ENCODE measurements at regions not wholly inside any gene's neighbourhood (a gene's known extent, or its start where the extent isn't known, plus 50 kb on each side); places are given as distances from the start of the nearest gene placed in this dataset.
A peak's percentile ranks its signal among the peaks of the same experiment; 100 is the strongest.
"Not testable (repeated sequence)": the region's sequence is repeated elsewhere in the genome, so short reads cannot be mapped to it uniquely, and the experiment has no call there.

GRCh38 chr4:115194612-115195011 lies 81.2 kb upstream of the NDST4 start:
- H3K27me3 Mint-ChIP-seq, H3K4me1 Mint-ChIP-seq, H3K27ac Mint-ChIP-seq, H3K36me3 Mint-ChIP-seq, H3K4me3 Mint-ChIP-seq, POLR2A ChIA-PET, DNase-seq, ATAC-seq: not testable (repeated sequence)
- H3K9me3 Mint-ChIP-seq, result peaks cover 0 to 23% (median 4%) of the 10 kb centered on the region in 9 donors

GRCh38 chr4:115190529-115190928 lies 77.1 kb upstream of the NDST4 start:
- H3K27me3 Mint-ChIP-seq, result no peaks in the 10 kb centered on the region

GRCh38 chr4:115187136-115187535 lies 73.7 kb upstream of the NDST4 start:
- POLR2A ChIA-PET, result no interaction called here
- Mint-ChIP-seq H3K27ac (no peak overlapping the region), H3K4me3 (no peak overlapping the region), H3K9me3 (peaks cover 0 to 12% (median 0%) of the 10 kb centered on the region in 9 donors), H3K36me3 (no peaks in the 10 kb centered on the region), H3K4me1 (no peaks in the 10 kb centered on the region), H3K27me3 (no peaks in the 10 kb centered on the region)
- DNase-seq, result no peak
- no peak for ATAC-seq

More at GRCh38 chr4:115190529-115190928, 77.1 kb upstream of the NDST4 start:
- no peaks in the 10 kb centered on the region for H3K4me1 Mint-ChIP-seq
- H3K36me3 Mint-ChIP-seq, result no peaks in the 10 kb centered on the region
- ATAC-seq (no peak), DNase-seq (no peak)
- POLR2A ChIA-PET, result no interaction called here
- no peak overlapping the region for H3K4me3 Mint-ChIP-seq
- no peak overlapping the region for H3K27ac Mint-ChIP-seq
- H3K9me3 Mint-ChIP-seq, result peaks cover 0 to 12% (median 2%) of the 10 kb centered on the region in 9 donors

- H3K4me3 Mint-ChIP-seq, H3K36me3 Mint-ChIP-seq, POLR2A ChIA-PET, H3K27ac Mint-ChIP-seq, ATAC-seq, H3K4me1 Mint-ChIP-seq, H3K27me3 Mint-ChIP-seq: not testable (repeated sequence)
- DNase-seq, result peak in 1 of 10 donors; percentile 3
- H3K9me3 Mint-ChIP-seq, result peaks cover 0 to 10% (median 0%) of the 10 kb centered on the region in 9 donors
These were observed 66.1 kb upstream of the NDST4 start for GRCh38 chr4:115179438-115180062.

- H3K4me3 Mint-ChIP-seq, H3K27me3 Mint-ChIP-seq, H3K27ac Mint-ChIP-seq, ATAC-seq, POLR2A ChIA-PET, H3K36me3 Mint-ChIP-seq, H3K4me1 Mint-ChIP-seq, DNase-seq: not testable (repeated sequence)
- H3K9me3 Mint-ChIP-seq, result peaks cover 0 to 10% (median 0%) of the 10 kb centered on the region in 9 donors
These were observed 65.3 kb upstream of the NDST4 start for GRCh38 chr4:115178687-115179086.

- ATAC-seq, result no peak
- no peak for DNase-seq
These were observed 57.8 kb upstream of the NDST4 start for GRCh38 chr4:115171220-115171619.

GRCh38 chr4:115165503-115165902 lies 52.1 kb upstream of the NDST4 start:
- POLR2A ChIA-PET, result no interaction called here
- ATAC-seq (no peak), DNase-seq (no peak)
- Mint-ChIP-seq H3K36me3 (peaks cover 0 to under 1% (median 0%) of the 10 kb centered on the region in 3 donors), H3K9me3 (peaks cover 0 to 9% (median 3%) of the 10 kb centered on the region in 9 donors), H3K4me3 (no peak overlapping the region), H3K4me1 (no peaks in the 10 kb centered on the region), H3K27me3 (no peaks in the 10 kb centered on the region), H3K27ac (no peak overlapping the region)

More at GRCh38 chr4:115171220-115171619, 57.8 kb upstream of the NDST4 start:
- Mint-ChIP-seq H3K4me1 (no peaks in the 10 kb centered on the region), H3K4me3 (no peak overlapping the region), H3K27ac (no peak overlapping the region), H3K27me3 (no peaks in the 10 kb centered on the region), H3K9me3 (peaks cover 0 to 11% (median 6%) of the 10 kb centered on the region in 9 donors), H3K36me3 (peaks cover 0 to 5% (median 0%) of the 10 kb centered on the region in 3 donors)
- POLR2A ChIA-PET, result no interaction called here

All from naive thymus-derived CD8-positive, alpha-beta T cell (primary cell).